ENCODE measurements at regions not wholly inside any gene's neighbourhood (a gene's known extent, or its start where the extent isn't known, plus 50 kb on each side); places are given as distances from the start of the nearest gene placed in this dataset.

GRCh38 chr4:112038861-112039260 is 106.4 kb upstream of the FAM241A start:
- no peaks in the 10 kb centered on the region for H3K36me3 ChIP-seq (ENCODE audit: control insufficient read depth in 2 of 4, insufficient read depth in 4 of 4, low read length in 3 of 4)
- TF ChIP-seq CHD1 (IDR thresholded peaks at IDR 0.05; ENCODE audit: low read depth, low read length) (no peak), CBX8 (IDR thresholded peaks at IDR 0.05; ENCODE audit: borderline replicate concordance, low read depth, low read length) (no peak), SIRT6 (IDR thresholded peaks at IDR 0.05; ENCODE audit: low read length) (no peak), JUND (IDR thresholded peaks at IDR 0.05; ENCODE audit: low read length) (no peak), GABPA (IDR thresholded peaks at IDR 0.05; ENCODE audit: borderline replicate concordance, insufficient read depth, low read length) (no peak), SAP30 (IDR thresholded peaks at IDR 0.05; ENCODE audit: insufficient read depth, insufficient replicate concordance, low read length) (no peak), NRF1 (IDR thresholded peaks at IDR 0.05; ENCODE audit: low read depth, low read length) (no peak), SP4 (IDR thresholded peaks at IDR 0.05; ENCODE audit: low read length) (no peak), CBX5 (IDR thresholded peaks at IDR 0.05; ENCODE audit: low read depth, low read length) (no peak), RAD21 (IDR thresholded peaks at IDR 0.05 in 1 of 2, conservative IDR thresholded peaks at IDR 0.05 in 1 of 2; ENCODE audit: low read depth in 2 of 2, low read length in 2 of 2) (no peak), JUN (IDR thresholded peaks at IDR 0.05; ENCODE audit: low read depth, low read length) (no peak), E2F6 (IDR thresholded peaks at IDR 0.05) (no peak)
- H3K9me3 ChIP-seq (ENCODE audit: insufficient read depth in 2 of 2, low read depth in 1 of 2, low read length in 1 of 2) = no peaks in the 10 kb centered on the region
- H2BK20ac ChIP-seq (ENCODE audit: low read length) = no peak overlapping the region
- no peak overlapping the region for H2BK15ac ChIP-seq (ENCODE audit: low read length)
- no peaks in the 10 kb centered on the region for H3K79me2 ChIP-seq (ENCODE audit: control insufficient read depth in 1 of 2, insufficient read depth in 2 of 2, low read length in 2 of 2)
- H3K79me1 ChIP-seq (ENCODE audit: low read depth, low read length) = no peaks in the 10 kb centered on the region
- no peak overlapping the region for H3K23ac ChIP-seq (ENCODE audit: insufficient read length)
- H3K23me2 ChIP-seq (ENCODE audit: low read depth, low read length) = no peaks in the 10 kb centered on the region
- no peak overlapping the region for H3K4me2 ChIP-seq (ENCODE audit: insufficient read depth in 1 of 2, low read depth in 2 of 2, low read length in 2 of 2)
- CTCF ChIA-PET (ENCODE audit: partially characterized antibody) = interaction anchor here (0.7 to 2.2 kb wide), 5 partner anchors 8 to 184 kb away, joined by 3 to 9 read pairs (median 6); no protein-coding TSS in a partner anchor
- no peak for DNase-seq (ENCODE audit: low read depth in 1 of 2, low spot score in 2 of 2)
- H4K91ac ChIP-seq (replicated peaks; ENCODE audit: insufficient read length, low read length) = no peak overlapping the region
- no peak overlapping the region for H2BK5ac ChIP-seq (ENCODE audit: low read depth, low read length)
- no peak overlapping the region for H2AK5ac ChIP-seq (ENCODE audit: low read depth, low read length)
- H3K4me1 ChIP-seq (replicated peaks in 1 of 4; ENCODE audit: control insufficient read depth in 3 of 4, insufficient read depth in 4 of 4, low read length in 3 of 4) = no peaks in the 10 kb centered on the region
- no peak overlapping the region for H4K5ac ChIP-seq (ENCODE audit: insufficient read length, low read depth, low read length)
- POLR2A ChIA-PET (ENCODE audit: partially characterized antibody) = interaction anchor here (0.6 kb wide), 1 partner anchor 640 kb away, joined by 3 read pairs; no protein-coding TSS in a partner anchor
- no peak overlapping the region for H3K18ac ChIP-seq (ENCODE audit: extremely low read depth, low read length)
- H3K27ac ChIP-seq (ENCODE audit: low read depth, low read length) = no peak overlapping the region
- no peak for FAIRE-seq
- no peak overlapping the region for H3K4ac ChIP-seq (replicated peaks; ENCODE audit: insufficient read length, low read depth, low read length)
- no peak overlapping the region for H2BK12ac ChIP-seq (ENCODE audit: low read depth, low read length)
- no peak overlapping the region for H3K56ac ChIP-seq (replicated peaks; ENCODE audit: insufficient read length, low read depth, low read length)
- no peaks in the 10 kb centered on the region for H3K27me3 ChIP-seq (replicated peaks in 1 of 4; ENCODE audit: control insufficient read depth in 3 of 4, extremely low read depth in 1 of 4, insufficient read depth in 3 of 4, low read length in 3 of 4)
- H2AFZ ChIP-seq (ENCODE audit: low read length) = no peak overlapping the region
- WGBS, 2 experiments (ENCODE audit: extremely low coverage in 1 of 2, insufficient coverage in 1 of 2, insufficient read length in 1 of 2, insufficient replicate concordance in 2 of 2, low coverage in 1 of 2, low lambda C conversion rate in 2 of 2, missing lambda C conversion rate in 1 of 2) = 94% methylated on average over 2 of the region's 2 CpGs; no CpG with 5 or more reads in 1 of the 2 experiments
- no peaks in the 10 kb centered on the region for H4K20me1 ChIP-seq (replicated peaks in 1 of 2; ENCODE audit: control insufficient read depth in 1 of 2, insufficient read depth in 2 of 2, low read length in 2 of 2)
- H3K14ac ChIP-seq (ENCODE audit: insufficient read length) = no peak overlapping the region
- H2BK120ac ChIP-seq (replicated peaks; ENCODE audit: low read depth, low read length) = no peak overlapping the region
- H3K9ac ChIP-seq (replicated peaks in 1 of 4; ENCODE audit: extremely low read depth in 1 of 4, low read depth in 3 of 4, low read length in 3 of 4) = no peak overlapping the region
- H3K4me3 ChIP-seq (ENCODE audit: extremely low read depth in 1 of 4, insufficient read depth in 2 of 4, low read depth in 3 of 4, low read length in 4 of 4) = no peak overlapping the region
- no peak overlapping the region for H4K8ac ChIP-seq (ENCODE audit: extremely low read depth, insufficient read depth, low read length)
